ENCODE measurements at regions not wholly inside any gene's neighbourhood (a gene's known extent, or its start where the extent isn't known, plus 50 kb on each side); places are given as distances from the start of the nearest gene placed in this dataset.

- Mint-ChIP-seq H3K4me1 (ENCODE audit: low read depth) (peaks cover 4% of the 10 kb centered on the region), H3K27me3 (ENCODE audit: low read depth) (no peaks in the 10 kb centered on the region), H3K36me3 (ENCODE audit: low read depth) (no peaks in the 10 kb centered on the region), H3K27ac (ENCODE audit: unreplicated experiment) (no peak overlapping the region), H3K9me3 (ENCODE audit: low read depth) (no peaks in the 10 kb centered on the region), H3K4me3 (ENCODE audit: unreplicated experiment) (no peak overlapping the region)
- TF ChIP-seq CTCF (IDR thresholded peaks at IDR 0.05): no peak
- DNase-seq (ENCODE audit: low spot score): no peak
Observed at GRCh38 chr4:133597251-133597650, 448.2 kb downstream of the PCDH10 start.

- TF ChIP-seq CTCF (IDR thresholded peaks at IDR 0.05): no peak
- no peaks in the 10 kb centered on the region for H3K27me3 Mint-ChIP-seq (ENCODE audit: low read depth)
- DNase-seq (ENCODE audit: low spot score): no peak
- H3K36me3 Mint-ChIP-seq (ENCODE audit: low read depth): no peaks in the 10 kb centered on the region
- H3K9me3 Mint-ChIP-seq (ENCODE audit: low read depth): no peaks in the 10 kb centered on the region
- H3K4me1 Mint-ChIP-seq (ENCODE audit: low read depth): peaks cover 4% of the 10 kb centered on the region
- H3K27ac Mint-ChIP-seq (ENCODE audit: unreplicated experiment): no peak overlapping the region
- no peak overlapping the region for H3K4me3 Mint-ChIP-seq (ENCODE audit: unreplicated experiment)
Observed at GRCh38 chr4:133596459-133596858, 447.4 kb downstream of the PCDH10 start.

- no peaks in the 10 kb centered on the region for H3K27me3 Mint-ChIP-seq (ENCODE audit: low read depth)
- H3K4me1 Mint-ChIP-seq (ENCODE audit: low read depth): peaks cover 4% of the 10 kb centered on the region
- H3K36me3 Mint-ChIP-seq (ENCODE audit: low read depth): no peaks in the 10 kb centered on the region
- no peak overlapping the region for H3K4me3 Mint-ChIP-seq (ENCODE audit: unreplicated experiment)
- no peak for TF ChIP-seq CTCF (IDR thresholded peaks at IDR 0.05)
- no peaks in the 10 kb centered on the region for H3K9me3 Mint-ChIP-seq (ENCODE audit: low read depth)
- no peak for DNase-seq (ENCODE audit: low spot score)
- no peak overlapping the region for H3K27ac Mint-ChIP-seq (ENCODE audit: unreplicated experiment)
Observed at GRCh38 chr4:133594390-133595207, 445.5 kb downstream of the PCDH10 start.

- H3K36me3 Mint-ChIP-seq (ENCODE audit: low read depth): no peaks in the 10 kb centered on the region
- no peaks in the 10 kb centered on the region for H3K27me3 Mint-ChIP-seq (ENCODE audit: low read depth)
- H3K4me1 Mint-ChIP-seq (ENCODE audit: low read depth): peaks cover 4% of the 10 kb centered on the region
- TF ChIP-seq CTCF (IDR thresholded peaks at IDR 0.05): no peak
- no peak overlapping the region for H3K27ac Mint-ChIP-seq (ENCODE audit: unreplicated experiment)
- H3K9me3 Mint-ChIP-seq (ENCODE audit: low read depth): no peaks in the 10 kb centered on the region
- no peak overlapping the region for H3K4me3 Mint-ChIP-seq (ENCODE audit: unreplicated experiment)
- DNase-seq (ENCODE audit: low spot score): no peak
Observed at GRCh38 chr4:133593764-133594163, 444.7 kb downstream of the PCDH10 start.

GRCh38 chr4:133592591-133592990 lies 443.5 kb downstream of the PCDH10 start:
- H3K9me3 Mint-ChIP-seq (ENCODE audit: low read depth): no peaks in the 10 kb centered on the region
- no peak for DNase-seq (ENCODE audit: low spot score)
- peaks cover 4% of the 10 kb centered on the region for H3K4me1 Mint-ChIP-seq (ENCODE audit: low read depth)
- no peak overlapping the region for H3K4me3 Mint-ChIP-seq (ENCODE audit: unreplicated experiment)
- TF ChIP-seq CTCF (IDR thresholded peaks at IDR 0.05): no peak
- no peak overlapping the region for H3K27ac Mint-ChIP-seq (ENCODE audit: unreplicated experiment)
- no peaks in the 10 kb centered on the region for H3K27me3 Mint-ChIP-seq (ENCODE audit: low read depth)
- H3K36me3 Mint-ChIP-seq (ENCODE audit: low read depth): no peaks in the 10 kb centered on the region
